ENCODE measurements at regions not wholly inside any gene's neighbourhood (a gene's known extent, or its start where the extent isn't known, plus 50 kb on each side); places are given as distances from the start of the nearest gene placed in this dataset.

DNA sequence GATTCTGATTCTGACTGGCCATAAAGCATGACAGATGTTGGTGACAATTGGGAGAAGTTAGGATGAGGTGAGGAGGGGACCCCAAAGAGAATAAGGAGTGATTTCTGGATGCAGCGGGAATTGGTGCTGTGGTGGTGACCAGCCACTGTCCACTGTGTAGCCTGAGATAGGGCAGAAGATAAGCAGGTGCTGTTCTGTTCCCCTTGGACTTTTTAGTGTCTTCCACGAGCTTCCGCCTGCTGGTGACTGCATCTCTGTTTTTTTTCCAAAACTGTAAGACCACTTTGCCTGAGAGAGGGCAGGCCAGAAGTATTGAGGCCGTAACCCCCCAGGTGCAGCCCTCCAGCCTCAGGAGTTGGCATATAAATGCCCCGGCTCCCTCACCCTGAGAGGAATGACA is 161.2 kb upstream of the MYL2 start:
- Mint-ChIP-seq H3K4me3 (no peak overlapping the region), H3K27ac (no peak overlapping the region), H3K9me3 (no peaks in the 10 kb centered on the region), H3K36me3 (no peaks in the 10 kb centered on the region), H3K4me1 (peaks cover 8% of the 10 kb centered on the region), H3K27me3 (peaks cover 2% of the 10 kb centered on the region)

DNA sequence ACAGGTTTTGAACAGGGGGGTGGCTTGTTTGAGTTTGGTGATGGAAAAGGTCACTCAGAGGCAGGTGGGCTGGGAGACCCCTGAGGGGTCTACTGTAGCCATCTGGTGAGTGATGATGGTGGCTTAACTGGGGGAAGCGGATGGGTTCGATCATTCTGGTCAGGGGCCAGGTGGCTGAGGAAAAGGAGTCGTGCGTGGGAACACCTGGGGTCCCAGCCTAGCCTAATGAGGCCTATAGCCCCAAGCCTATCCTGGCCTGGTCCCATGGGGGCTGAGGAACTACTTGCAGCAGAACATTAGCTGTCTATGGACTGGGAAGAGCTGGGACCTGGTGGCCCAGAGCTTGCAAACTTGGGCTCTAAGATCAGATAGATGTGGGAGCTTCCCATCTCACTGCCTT is 158.4 kb upstream of the MYL2 start:
- Mint-ChIP-seq H3K4me1 (peaks cover 23% of the 10 kb centered on the region), H3K9me3 (no peaks in the 10 kb centered on the region), H3K27me3 (peaks cover 2% of the 10 kb centered on the region), H3K27ac (no peak overlapping the region), H3K4me3 (no peak overlapping the region), H3K36me3 (no peaks in the 10 kb centered on the region)

DNA sequence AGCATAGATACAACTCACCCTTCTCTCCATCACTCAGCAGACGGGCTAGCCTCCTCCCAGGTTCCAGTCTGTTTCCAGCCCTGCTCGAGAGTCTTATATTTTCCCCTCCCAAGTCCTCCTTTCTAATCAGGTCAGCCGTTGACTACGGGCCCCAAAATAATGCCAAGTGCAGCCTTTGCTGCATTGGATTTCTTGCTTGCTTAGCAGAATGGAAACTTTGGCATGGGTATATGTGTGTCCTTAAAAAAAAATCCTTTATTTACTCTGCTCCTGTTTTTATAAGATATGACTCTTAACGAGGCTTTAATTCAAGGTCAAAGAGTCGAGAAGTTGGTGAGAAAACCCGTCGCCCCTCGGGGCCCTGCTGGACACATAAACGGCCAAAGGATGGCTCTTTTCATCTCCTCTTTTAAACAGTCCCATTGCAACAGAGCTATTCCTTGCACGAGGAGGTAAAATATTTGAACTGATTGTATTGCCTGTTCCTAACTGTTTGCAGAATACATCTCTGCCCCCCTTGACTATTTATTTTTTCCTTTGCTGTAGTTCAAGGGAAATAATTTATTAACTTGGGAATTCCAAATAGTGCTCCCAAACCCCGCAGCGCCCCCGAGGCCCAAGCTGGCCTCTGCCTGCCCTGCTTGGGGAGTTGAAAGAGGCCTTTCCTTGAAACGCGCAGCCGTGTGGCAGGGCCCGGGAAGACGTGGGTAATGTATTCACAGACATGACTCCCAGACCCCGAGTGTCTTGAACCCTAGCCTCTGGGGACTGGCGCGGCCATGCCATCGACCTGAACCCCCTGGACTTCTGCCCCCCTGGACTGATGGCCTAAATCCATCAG is 156.5 kb upstream of the MYL2 start:
- no peak overlapping the region for H3K27ac Mint-ChIP-seq
- no peaks in the 10 kb centered on the region for H3K9me3 Mint-ChIP-seq
- H3K27me3 Mint-ChIP-seq = no peaks in the 10 kb centered on the region
- H3K4me1 Mint-ChIP-seq = peaks cover 23% of the 10 kb centered on the region
- H3K4me3 Mint-ChIP-seq = no peak overlapping the region
- H3K36me3 Mint-ChIP-seq = no peaks in the 10 kb centered on the region

DNA sequence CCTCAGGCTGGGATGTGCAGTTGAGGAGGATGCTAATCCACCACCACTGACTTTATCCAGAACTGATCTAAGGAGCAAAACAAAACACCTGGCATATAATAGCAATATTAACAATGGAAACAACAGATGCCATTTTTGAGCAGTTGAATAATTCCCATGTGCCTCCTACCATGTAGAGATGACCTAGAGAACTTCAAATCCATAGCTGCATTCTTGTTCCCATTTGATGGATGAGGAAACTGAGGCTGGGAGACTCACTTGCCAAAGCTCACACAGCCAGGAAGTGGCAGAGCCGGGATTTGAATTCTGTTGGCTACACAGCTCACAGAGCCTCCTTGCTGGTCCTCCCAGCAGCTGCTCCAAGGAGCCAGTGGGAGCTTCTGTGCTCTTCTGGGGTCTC is 155.8 kb upstream of the MYL2 start:
- no peak overlapping the region for H3K27ac Mint-ChIP-seq
- peaks cover 23% of the 10 kb centered on the region for H3K4me1 Mint-ChIP-seq
- H3K9me3 Mint-ChIP-seq = no peaks in the 10 kb centered on the region
- H3K36me3 Mint-ChIP-seq = no peaks in the 10 kb centered on the region
- no peak overlapping the region for H3K4me3 Mint-ChIP-seq
- H3K27me3 Mint-ChIP-seq = no peaks in the 10 kb centered on the region

- no peaks in the 10 kb centered on the region for H3K9me3 Mint-ChIP-seq
- H3K27ac Mint-ChIP-seq = peak overlapping the region; percentile 8
- no peaks in the 10 kb centered on the region for H3K27me3 Mint-ChIP-seq
- H3K4me3 Mint-ChIP-seq = no peak overlapping the region
- H3K36me3 Mint-ChIP-seq = no peaks in the 10 kb centered on the region
- H3K4me1 Mint-ChIP-seq = peaks cover 27% of the 10 kb centered on the region
Measured at GRCh38 chr12:111074965-111075364, 154.6 kb upstream of the MYL2 start.

GRCh38 chr12:111074559-111074958 is 154.2 kb upstream of the MYL2 start:
- H3K27me3 Mint-ChIP-seq = no peaks in the 10 kb centered on the region
- H3K4me3 Mint-ChIP-seq = no peak overlapping the region
- H3K4me1 Mint-ChIP-seq = peaks cover 27% of the 10 kb centered on the region
- H3K9me3 Mint-ChIP-seq = no peaks in the 10 kb centered on the region
- H3K36me3 Mint-ChIP-seq = no peaks in the 10 kb centered on the region
- H3K27ac Mint-ChIP-seq = no peak overlapping the region

DNA sequence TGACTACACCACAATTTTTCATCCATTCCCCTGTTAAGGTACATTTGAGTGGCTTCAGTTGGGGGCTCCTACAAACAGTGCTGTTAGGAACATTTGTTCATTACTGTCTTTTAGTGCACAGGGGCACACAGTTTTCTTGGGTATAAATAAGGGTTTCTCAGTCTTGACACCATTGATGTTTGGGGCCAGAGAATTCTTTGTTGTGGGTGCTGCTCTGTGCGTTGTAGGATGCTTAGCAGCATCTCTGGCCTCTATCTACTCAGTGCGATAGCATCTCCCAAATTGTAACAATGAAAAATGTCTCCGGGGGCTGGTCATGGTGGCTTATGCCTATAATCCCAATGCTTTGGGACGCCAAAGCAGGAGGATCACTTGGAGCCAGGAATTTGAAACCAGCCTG is 153.0 kb upstream of the MYL2 start:
- no peaks in the 10 kb centered on the region for H3K27me3 Mint-ChIP-seq
- H3K36me3 Mint-ChIP-seq = no peaks in the 10 kb centered on the region
- no peak overlapping the region for H3K27ac Mint-ChIP-seq
- H3K4me3 Mint-ChIP-seq = no peak overlapping the region
- peaks cover 34% of the 10 kb centered on the region for H3K4me1 Mint-ChIP-seq
- no peaks in the 10 kb centered on the region for H3K9me3 Mint-ChIP-seq

- Mint-ChIP-seq H3K27ac (no peak overlapping the region), H3K4me3 (no peak overlapping the region), H3K27me3 (no peaks in the 10 kb centered on the region), H3K9me3 (no peaks in the 10 kb centered on the region), H3K36me3 (no peaks in the 10 kb centered on the region), H3K4me1 (peaks cover 37% of the 10 kb centered on the region)
Measured at GRCh38 chr12:111072299-111072698, 151.9 kb upstream of the MYL2 start.

DNA sequence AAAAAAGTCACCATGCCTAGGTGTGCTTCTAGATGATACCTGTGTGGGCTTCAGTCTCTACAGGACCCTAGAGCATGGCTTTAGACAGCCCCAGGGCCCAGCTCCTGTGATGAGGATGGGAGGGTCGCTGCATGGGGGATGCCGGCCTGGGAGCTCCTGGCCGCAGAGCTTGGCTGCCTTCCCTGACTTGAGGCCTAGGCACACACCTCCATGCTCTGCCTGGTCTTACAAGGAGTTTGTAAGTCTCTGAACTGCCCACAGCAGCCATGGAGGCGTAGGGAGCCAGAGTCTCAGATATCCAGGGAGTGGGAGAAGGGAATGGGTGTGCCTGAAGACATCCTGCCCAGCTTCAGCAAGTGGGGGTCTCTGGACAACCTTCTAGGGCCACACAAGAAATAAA is 149.5 kb upstream of the MYL2 start:
- Mint-ChIP-seq H3K4me1 (peaks cover 33% of the 10 kb centered on the region), H3K36me3 (no peaks in the 10 kb centered on the region), H3K9me3 (no peaks in the 10 kb centered on the region), H3K27me3 (no peaks in the 10 kb centered on the region), H3K27ac (no peak overlapping the region), H3K4me3 (no peak overlapping the region)

DNA sequence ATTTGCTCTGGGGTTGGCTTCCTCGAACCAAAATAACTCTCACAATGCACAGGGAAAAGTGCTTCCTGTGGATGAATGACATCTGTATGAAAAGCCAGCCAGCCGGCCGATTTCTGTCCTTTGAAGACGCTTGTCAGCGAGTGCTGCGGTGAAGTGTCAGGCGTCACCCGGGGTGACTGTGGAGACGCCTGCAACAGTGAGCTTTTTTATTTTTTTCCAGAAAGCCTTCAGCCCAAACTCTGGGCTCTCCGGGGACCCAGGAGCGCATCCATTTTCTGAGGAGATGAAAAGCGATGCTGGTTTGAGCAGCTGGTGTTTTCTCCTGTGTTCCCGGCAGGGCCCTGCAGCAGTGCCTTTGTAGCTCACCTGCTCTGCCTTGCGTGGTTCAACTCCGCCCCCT is 147.9 kb upstream of the MYL2 start:
- H3K4me1 Mint-ChIP-seq = peaks cover 26% of the 10 kb centered on the region
- no peaks in the 10 kb centered on the region for H3K27me3 Mint-ChIP-seq
- H3K36me3 Mint-ChIP-seq = no peaks in the 10 kb centered on the region
- H3K9me3 Mint-ChIP-seq = no peaks in the 10 kb centered on the region
- peak overlapping the region; percentile 63 for H3K4me3 Mint-ChIP-seq
- H3K27ac Mint-ChIP-seq = no peak overlapping the region

DNA sequence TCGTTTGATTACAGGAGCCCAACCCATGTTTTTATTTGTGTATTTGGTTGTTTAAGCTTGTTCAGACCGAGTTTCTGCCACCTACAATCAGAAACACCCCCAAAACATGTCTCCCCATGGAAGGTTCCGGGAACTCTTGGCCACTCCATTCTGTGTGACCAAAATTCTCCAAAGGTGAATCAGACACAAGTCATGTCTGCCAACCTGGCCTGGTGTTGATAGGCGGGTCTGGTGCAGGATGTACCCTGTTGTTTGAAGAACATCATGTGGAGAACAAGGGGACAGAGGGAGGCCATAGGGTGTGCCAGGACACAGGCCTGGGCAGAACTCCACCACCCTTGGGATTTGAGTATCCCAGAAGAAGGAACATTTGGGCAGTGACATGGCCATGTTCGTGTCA is 147.1 kb upstream of the MYL2 start:
- no peaks in the 10 kb centered on the region for H3K36me3 Mint-ChIP-seq
- no peaks in the 10 kb centered on the region for H3K9me3 Mint-ChIP-seq
- H3K27me3 Mint-ChIP-seq = no peaks in the 10 kb centered on the region
- no peak overlapping the region for H3K27ac Mint-ChIP-seq
- peak overlapping the region; percentile 63 for H3K4me3 Mint-ChIP-seq
- peaks cover 26% of the 10 kb centered on the region for H3K4me1 Mint-ChIP-seq

- peaks cover 26% of the 10 kb centered on the region for H3K4me1 Mint-ChIP-seq
- no peak overlapping the region for H3K27ac Mint-ChIP-seq
- H3K36me3 Mint-ChIP-seq = no peaks in the 10 kb centered on the region
- no peak overlapping the region for H3K4me3 Mint-ChIP-seq
- H3K27me3 Mint-ChIP-seq = no peaks in the 10 kb centered on the region
- no peaks in the 10 kb centered on the region for H3K9me3 Mint-ChIP-seq
Measured at GRCh38 chr12:111066744-111067437, 146.5 kb upstream of the MYL2 start.

- no peak overlapping the region for H3K4me3 Mint-ChIP-seq
- no peaks in the 10 kb centered on the region for H3K27me3 Mint-ChIP-seq
- no peaks in the 10 kb centered on the region for H3K36me3 Mint-ChIP-seq
- H3K9me3 Mint-ChIP-seq = no peaks in the 10 kb centered on the region
- peaks cover 28% of the 10 kb centered on the region for H3K4me1 Mint-ChIP-seq
- no peak overlapping the region for H3K27ac Mint-ChIP-seq
Measured at GRCh38 chr12:111064982-111065381, 144.6 kb upstream of the MYL2 start.

DNA sequence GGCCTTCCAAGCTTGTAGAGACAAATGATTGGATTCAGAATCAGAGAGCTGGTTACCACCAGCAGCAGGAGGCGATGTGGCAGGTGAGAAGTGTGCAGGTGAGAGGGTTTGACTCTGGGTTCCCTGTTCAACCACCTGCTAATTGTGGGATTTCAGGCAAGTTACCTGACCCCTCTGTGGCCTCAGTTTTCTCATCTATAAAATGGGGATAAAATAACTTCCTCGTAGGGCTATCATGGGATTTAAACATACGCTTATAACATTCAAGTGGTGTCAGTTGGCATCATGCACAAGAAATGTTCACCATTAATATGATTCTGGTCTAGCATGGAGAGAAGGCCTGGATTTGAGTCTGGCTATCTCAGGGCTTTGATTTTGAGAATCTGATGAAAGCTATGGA is 143.8 kb upstream of the MYL2 start:
- Mint-ChIP-seq H3K27ac (no peak overlapping the region), H3K4me1 (peaks cover 26% of the 10 kb centered on the region), H3K9me3 (no peaks in the 10 kb centered on the region), H3K4me3 (no peak overlapping the region), H3K36me3 (no peaks in the 10 kb centered on the region), H3K27me3 (no peaks in the 10 kb centered on the region)

GRCh38 chr12:111063295-111064026 is 143.1 kb upstream of the MYL2 start:
- no peak overlapping the region for H3K27ac Mint-ChIP-seq
- no peaks in the 10 kb centered on the region for H3K27me3 Mint-ChIP-seq
- H3K9me3 Mint-ChIP-seq = no peaks in the 10 kb centered on the region
- no peak overlapping the region for H3K4me3 Mint-ChIP-seq
- H3K4me1 Mint-ChIP-seq = peaks cover 27% of the 10 kb centered on the region
- no peaks in the 10 kb centered on the region for H3K36me3 Mint-ChIP-seq

Measured in activated naive CD4-positive, alpha-beta T cell treated with anti-CD3 and anti-CD28 coated beads, Interleukin-2, amount 50 U/mL, for 24 hours (primary cell).